Chondrocyte (in vitro differentiated cells): ENCODE measurements at regions not wholly inside any gene's neighbourhood (a gene's known extent, or its start where the extent isn't known, plus 50 kb on each side); places are given as distances from the start of the nearest gene placed in this dataset.

Experiments used
- DNase-seq: peaks from one replicate; pipeline ENCODE4 v3.0.0; 2021; ENCODE audit warnings: mixed read lengths, low spot score
- H3K27ac Mint-ChIP-seq: one replicate; pipeline ENCODE4 v1.8.0; 2021; ENCODE audit warnings: mild to moderate bottlenecking, moderate library complexity, mixed read lengths; ENCODE audit not compliant: unreplicated experiment
- H3K27me3 Mint-ChIP-seq: 2 replicates; pipeline ENCODE4 v1.8.0; 2021; ENCODE audit warnings: low read depth, mixed read lengths
- H3K36me3 Mint-ChIP-seq: 2 replicates; pipeline ENCODE4 v1.8.0; 2021; ENCODE audit warnings: low read depth, mixed read lengths
- H3K4me1 Mint-ChIP-seq: 2 replicates; pipeline ENCODE4 v1.8.0; 2021; ENCODE audit warnings: low read depth, mild to moderate bottlenecking, mixed read lengths
- H3K4me3 Mint-ChIP-seq: one replicate; pipeline ENCODE4 v1.8.0; 2021; ENCODE audit warnings: mild to moderate bottlenecking, moderate library complexity, mixed read lengths; ENCODE audit not compliant: unreplicated experiment
- H3K9me3 Mint-ChIP-seq: 2 replicates; pipeline ENCODE4 v1.8.0; 2021; ENCODE audit warnings: low read depth, mixed read lengths
- TF ChIP-seq, protein P1 (sequence below): fragments of 200-600 bp; sonication (generic); IDR thresholded peaks from 2 replicates; pipeline ENCODE4 v1.5.0; 2021; ENCODE audit warnings: antibody characterized with exemption, mild to moderate bottlenecking, moderate library complexity

- H3K4me1 Mint-ChIP-seq: no peaks in the 10 kb centered on the region
- H3K4me3 Mint-ChIP-seq: no peak overlapping the region
- no peaks in the 10 kb centered on the region for H3K36me3 Mint-ChIP-seq
- no peaks in the 10 kb centered on the region for H3K9me3 Mint-ChIP-seq
- no peak for DNase-seq
- H3K27me3 Mint-ChIP-seq: no peaks in the 10 kb centered on the region
- H3K27ac Mint-ChIP-seq: no peak overlapping the region
- TF ChIP-seq, protein P1, sequence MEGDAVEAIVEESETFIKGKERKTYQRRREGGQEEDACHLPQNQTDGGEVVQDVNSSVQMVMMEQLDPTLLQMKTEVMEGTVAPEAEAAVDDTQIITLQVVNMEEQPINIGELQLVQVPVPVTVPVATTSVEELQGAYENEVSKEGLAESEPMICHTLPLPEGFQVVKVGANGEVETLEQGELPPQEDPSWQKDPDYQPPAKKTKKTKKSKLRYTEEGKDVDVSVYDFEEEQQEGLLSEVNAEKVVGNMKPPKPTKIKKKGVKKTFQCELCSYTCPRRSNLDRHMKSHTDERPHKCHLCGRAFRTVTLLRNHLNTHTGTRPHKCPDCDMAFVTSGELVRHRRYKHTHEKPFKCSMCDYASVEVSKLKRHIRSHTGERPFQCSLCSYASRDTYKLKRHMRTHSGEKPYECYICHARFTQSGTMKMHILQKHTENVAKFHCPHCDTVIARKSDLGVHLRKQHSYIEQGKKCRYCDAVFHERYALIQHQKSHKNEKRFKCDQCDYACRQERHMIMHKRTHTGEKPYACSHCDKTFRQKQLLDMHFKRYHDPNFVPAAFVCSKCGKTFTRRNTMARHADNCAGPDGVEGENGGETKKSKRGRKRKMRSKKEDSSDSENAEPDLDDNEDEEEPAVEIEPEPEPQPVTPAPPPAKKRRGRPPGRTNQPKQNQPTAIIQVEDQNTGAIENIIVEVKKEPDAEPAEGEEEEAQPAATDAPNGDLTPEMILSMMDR: no peak
These were observed 206.8 kb upstream of the ATP10B start for GRCh38 chr5:161058781-161059180.

DNA sequence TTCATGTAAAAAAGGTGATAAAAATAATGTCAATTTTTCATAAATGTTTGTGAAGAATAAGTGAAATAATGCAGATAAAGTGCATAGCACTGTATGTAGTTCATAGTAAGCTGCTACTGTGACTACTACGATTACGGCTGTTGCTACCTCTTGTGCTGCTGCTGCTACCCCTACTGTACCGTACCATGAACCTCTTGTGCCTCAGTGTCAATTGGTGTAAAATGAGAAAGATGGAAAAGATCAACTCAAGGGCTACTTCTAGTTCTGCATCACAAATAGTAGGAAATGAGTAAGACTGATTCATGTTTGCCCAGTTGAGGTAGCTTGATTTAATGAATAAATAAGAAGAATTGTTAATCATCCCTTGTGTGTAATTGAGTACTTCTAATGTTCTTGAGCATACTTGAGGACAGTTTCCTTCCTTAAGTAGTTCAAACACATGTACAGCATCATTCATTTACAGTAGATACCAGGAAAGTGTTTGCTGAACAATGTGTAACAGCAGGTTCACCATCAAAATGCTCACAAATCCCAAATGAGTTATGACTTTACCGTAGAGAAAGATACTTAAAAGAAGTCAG, 200.0 kb upstream of the ATP10B start:
- no peaks in the 10 kb centered on the region for H3K27me3 Mint-ChIP-seq
- H3K9me3 Mint-ChIP-seq: no peaks in the 10 kb centered on the region
- H3K4me1 Mint-ChIP-seq: no peaks in the 10 kb centered on the region
- H3K36me3 Mint-ChIP-seq: no peaks in the 10 kb centered on the region
- DNase-seq: no peak
- TF ChIP-seq, protein P1: no peak
- no peak overlapping the region for H3K4me3 Mint-ChIP-seq
- H3K27ac Mint-ChIP-seq: no peak overlapping the region

DNA sequence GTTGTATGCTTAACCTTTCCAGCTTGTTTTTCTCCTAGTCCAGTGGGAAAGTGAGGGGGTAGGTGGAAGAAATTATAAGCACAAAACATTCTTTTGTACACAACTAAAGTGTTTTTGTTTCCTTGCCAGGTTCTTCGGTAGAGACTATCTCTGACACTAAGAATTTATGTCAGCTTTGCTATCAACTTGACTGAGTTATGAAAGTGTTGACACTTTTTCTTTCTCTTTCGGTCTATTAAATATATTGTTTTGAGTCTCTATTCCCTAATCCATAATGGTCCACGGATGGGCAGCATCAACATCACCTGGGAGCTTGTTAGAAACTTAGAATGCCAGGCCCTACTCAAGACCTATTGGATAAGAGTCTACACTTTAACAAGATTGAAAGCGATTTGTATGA, 195.0 kb upstream of the ATP10B start:
- TF ChIP-seq, protein P1: no peak
- H3K4me1 Mint-ChIP-seq: no peaks in the 10 kb centered on the region
- no peak overlapping the region for H3K4me3 Mint-ChIP-seq
- H3K27me3 Mint-ChIP-seq: no peaks in the 10 kb centered on the region
- H3K27ac Mint-ChIP-seq: no peak overlapping the region
- DNase-seq: no peak
- no peaks in the 10 kb centered on the region for H3K9me3 Mint-ChIP-seq
- no peaks in the 10 kb centered on the region for H3K36me3 Mint-ChIP-seq

DNA sequence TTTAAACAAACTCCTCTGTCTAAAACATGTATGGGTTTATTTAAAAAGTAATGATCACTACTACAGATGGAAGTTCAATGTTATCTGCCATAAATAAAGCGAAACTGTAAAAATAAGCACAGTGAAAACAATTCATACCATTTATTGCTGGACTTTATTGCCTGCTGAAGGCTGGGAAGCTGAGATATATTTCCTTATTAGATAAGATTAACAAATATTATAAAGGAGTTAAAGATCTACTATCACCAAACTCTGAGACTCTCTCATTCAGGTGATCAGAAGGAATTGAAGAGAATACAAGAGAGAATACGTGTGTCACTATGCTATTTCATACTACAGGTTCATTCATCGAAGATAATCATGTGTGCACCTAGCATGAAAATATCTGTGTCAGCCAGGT, 190.9 kb upstream of the ATP10B start:
- Mint-ChIP-seq H3K27ac (no peak overlapping the region), H3K4me3 (no peak overlapping the region), H3K27me3 (no peaks in the 10 kb centered on the region), H3K4me1 (no peaks in the 10 kb centered on the region), H3K36me3 (no peaks in the 10 kb centered on the region), H3K9me3 (peaks cover 5% of the 10 kb centered on the region)
- TF ChIP-seq, protein P1: no peak
- DNase-seq: no peak

DNA sequence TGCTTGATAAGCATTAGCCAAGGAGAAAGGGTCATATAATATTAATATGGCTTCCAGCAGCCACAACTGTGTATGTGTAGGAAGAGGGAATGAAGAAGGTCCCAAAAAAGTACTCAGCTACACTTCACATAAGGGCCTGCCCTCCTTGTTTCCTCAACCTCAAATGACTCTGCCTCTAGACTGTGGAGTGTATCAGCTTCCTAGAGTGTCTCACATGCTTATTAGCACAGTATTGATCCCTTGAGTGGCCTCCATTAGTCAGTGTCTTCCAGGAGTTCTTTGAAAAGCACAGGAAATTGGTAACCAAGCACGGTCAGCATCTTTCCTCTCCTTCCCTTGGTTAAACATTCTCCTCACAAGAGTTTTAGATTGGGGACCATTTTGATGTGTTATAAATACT, 190.4 kb upstream of the ATP10B start:
- no peaks in the 10 kb centered on the region for H3K36me3 Mint-ChIP-seq
- no peak for DNase-seq
- H3K27ac Mint-ChIP-seq: no peak overlapping the region
- H3K9me3 Mint-ChIP-seq: peaks cover 8% of the 10 kb centered on the region
- no peaks in the 10 kb centered on the region for H3K4me1 Mint-ChIP-seq
- H3K4me3 Mint-ChIP-seq: no peak overlapping the region
- H3K27me3 Mint-ChIP-seq: no peaks in the 10 kb centered on the region
- TF ChIP-seq, protein P1: no peak
